ENCODE measurements at regions not wholly inside any gene's neighbourhood (a gene's known extent, or its start where the extent isn't known, plus 50 kb on each side); places are given as distances from the start of the nearest gene placed in this dataset.
"Not testable (repeated sequence)": the region's sequence is repeated elsewhere in the genome, so short reads cannot be mapped to it uniquely, and the experiment has no call there.

- no peaks in the 10 kb centered on the region for H3K27me3 ChIP-seq (replicated peaks)
- no peak for TF ChIP-seq CTCF (IDR thresholded peaks at IDR 0.05; ENCODE audit: low read depth, low read length, missing control alignments)
- no peak for DNase-seq
- no peak overlapping the region for H3K27ac ChIP-seq
- in situ Hi-C loops (cut with HindIII; ENCODE audit: low pct_ligation_motif_present, low sequenced_read_pairs), result no loop called here
- H3K36me3 ChIP-seq (replicated peaks), result no peaks in the 10 kb centered on the region
- H3K4me3 ChIP-seq (ENCODE audit: low read depth, low read length), result no peak overlapping the region
These were observed 372.9 kb upstream of the MAOA start for GRCh38 chrX:43283187-43283586.

GRCh38 chrX:43311625-43312024 lies 344.5 kb upstream of the MAOA start:
- DNase-seq; H3K27ac ChIP-seq; H3K4me3 ChIP-seq (ENCODE audit: low read depth, low read length); H3K27me3 ChIP-seq (replicated peaks); in situ Hi-C loops (cut with HindIII; ENCODE audit: low pct_ligation_motif_present, low sequenced_read_pairs); H3K36me3 ChIP-seq (replicated peaks): not testable (repeated sequence)

- Histone ChIP-seq H3K27ac (no peak overlapping the region), H3K27me3 (replicated peaks) (no peaks in the 10 kb centered on the region), H3K36me3 (replicated peaks) (no peaks in the 10 kb centered on the region), H3K4me3 (ENCODE audit: low read depth, low read length) (no peak overlapping the region)
- DNase-seq, result no peak
- no peak for TF ChIP-seq CTCF (IDR thresholded peaks at IDR 0.05; ENCODE audit: low read depth, low read length, missing control alignments)
- in situ Hi-C loops (cut with HindIII; ENCODE audit: low pct_ligation_motif_present, low sequenced_read_pairs), result no loop called here
These were observed 343.1 kb upstream of the MAOA start for GRCh38 chrX:43313035-43313434.

GRCh38 chrX:43314525-43314924 lies 341.6 kb upstream of the MAOA start:
- no peak for DNase-seq
- Histone ChIP-seq H3K4me3 (ENCODE audit: low read depth, low read length) (no peak overlapping the region), H3K27me3 (replicated peaks) (no peaks in the 10 kb centered on the region), H3K27ac (no peak overlapping the region), H3K36me3 (replicated peaks) (no peaks in the 10 kb centered on the region)
- in situ Hi-C loops (cut with HindIII; ENCODE audit: low pct_ligation_motif_present, low sequenced_read_pairs), result no loop called here
- no peak for TF ChIP-seq CTCF (IDR thresholded peaks at IDR 0.05; ENCODE audit: low read depth, low read length, missing control alignments)

GRCh38 chrX:43315622-43316021 lies 340.5 kb upstream of the MAOA start:
- Histone ChIP-seq H3K4me3 (ENCODE audit: low read depth, low read length) (no peak overlapping the region), H3K36me3 (replicated peaks) (no peaks in the 10 kb centered on the region), H3K27me3 (replicated peaks) (no peaks in the 10 kb centered on the region), H3K27ac (no peak overlapping the region)
- DNase-seq, result no peak
- no peak for TF ChIP-seq CTCF (IDR thresholded peaks at IDR 0.05; ENCODE audit: low read depth, low read length, missing control alignments)
- in situ Hi-C loops (cut with HindIII; ENCODE audit: low pct_ligation_motif_present, low sequenced_read_pairs), result no loop called here

- in situ Hi-C loops (cut with HindIII; ENCODE audit: low pct_ligation_motif_present, low sequenced_read_pairs), result no loop called here
- H3K27ac ChIP-seq, result no peak overlapping the region
- DNase-seq, result no peak
- no peaks in the 10 kb centered on the region for H3K36me3 ChIP-seq (replicated peaks)
- no peaks in the 10 kb centered on the region for H3K27me3 ChIP-seq (replicated peaks)
- no peak overlapping the region for H3K4me3 ChIP-seq (ENCODE audit: low read depth, low read length)
- no peak for TF ChIP-seq CTCF (IDR thresholded peaks at IDR 0.05; ENCODE audit: low read depth, low read length, missing control alignments)
These were observed 340.0 kb upstream of the MAOA start for GRCh38 chrX:43316146-43316545.
